HL-60 (cell line): ENCODE measurements at regions not wholly inside any gene's neighbourhood (a gene's known extent, or its start where the extent isn't known, plus 50 kb on each side); places are given as distances from the start of the nearest gene placed in this dataset.

Experiments
- GABPA ChIP-seq: IDR thresholded peaks from 2 replicates; pipeline ENCODE4 v1.6.1; 2012; ENCODE audit warnings: low read depth
- POLR2AphosphoS5 ChIP-seq: IDR thresholded peaks from 2 replicates; pipeline ENCODE4 v1.6.1; 2012; ENCODE audit warnings: low read depth
- TF ChIP-seq, protein P1 (sequence below): IDR thresholded peaks from one replicate; pipeline ENCODE4 v1.5.1; 2011; ENCODE audit warnings: low read length, control low read depth, inconsistent platforms; ENCODE audit not compliant: insufficient read depth
- TF ChIP-seq, protein P2 (sequence below): IDR thresholded peaks from 2 replicates; pipeline ENCODE4 v1.6.1; 2012; ENCODE audit warnings: low read depth; ENCODE audit not compliant: insufficient replicate concordance

DNA sequence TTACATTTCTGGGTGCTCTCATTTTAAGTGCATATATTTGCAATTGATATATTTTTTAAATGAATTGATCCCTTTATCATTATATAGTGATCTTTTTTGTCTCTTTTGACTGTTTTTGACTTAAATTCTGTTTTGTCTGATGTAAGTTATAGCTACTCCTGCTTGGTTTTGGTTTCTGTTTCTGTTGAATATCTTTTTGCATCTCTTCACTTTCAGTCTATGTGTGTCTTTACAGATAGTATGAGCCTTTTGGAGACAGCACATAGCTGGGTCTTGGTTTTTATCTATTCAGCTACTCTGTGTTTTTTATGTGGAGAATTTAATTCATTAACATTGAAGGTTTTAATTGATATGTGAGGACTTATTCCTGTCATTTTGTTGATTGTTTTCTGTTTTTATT lies 311.3 kb downstream of the SPATA31D1 start:
- TF ChIP-seq, protein P1, sequence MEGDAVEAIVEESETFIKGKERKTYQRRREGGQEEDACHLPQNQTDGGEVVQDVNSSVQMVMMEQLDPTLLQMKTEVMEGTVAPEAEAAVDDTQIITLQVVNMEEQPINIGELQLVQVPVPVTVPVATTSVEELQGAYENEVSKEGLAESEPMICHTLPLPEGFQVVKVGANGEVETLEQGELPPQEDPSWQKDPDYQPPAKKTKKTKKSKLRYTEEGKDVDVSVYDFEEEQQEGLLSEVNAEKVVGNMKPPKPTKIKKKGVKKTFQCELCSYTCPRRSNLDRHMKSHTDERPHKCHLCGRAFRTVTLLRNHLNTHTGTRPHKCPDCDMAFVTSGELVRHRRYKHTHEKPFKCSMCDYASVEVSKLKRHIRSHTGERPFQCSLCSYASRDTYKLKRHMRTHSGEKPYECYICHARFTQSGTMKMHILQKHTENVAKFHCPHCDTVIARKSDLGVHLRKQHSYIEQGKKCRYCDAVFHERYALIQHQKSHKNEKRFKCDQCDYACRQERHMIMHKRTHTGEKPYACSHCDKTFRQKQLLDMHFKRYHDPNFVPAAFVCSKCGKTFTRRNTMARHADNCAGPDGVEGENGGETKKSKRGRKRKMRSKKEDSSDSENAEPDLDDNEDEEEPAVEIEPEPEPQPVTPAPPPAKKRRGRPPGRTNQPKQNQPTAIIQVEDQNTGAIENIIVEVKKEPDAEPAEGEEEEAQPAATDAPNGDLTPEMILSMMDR, result no peak
- TF ChIP-seq POLR2AphosphoS5 (no peak), GABPA (no peak)
- TF ChIP-seq, protein P2, sequence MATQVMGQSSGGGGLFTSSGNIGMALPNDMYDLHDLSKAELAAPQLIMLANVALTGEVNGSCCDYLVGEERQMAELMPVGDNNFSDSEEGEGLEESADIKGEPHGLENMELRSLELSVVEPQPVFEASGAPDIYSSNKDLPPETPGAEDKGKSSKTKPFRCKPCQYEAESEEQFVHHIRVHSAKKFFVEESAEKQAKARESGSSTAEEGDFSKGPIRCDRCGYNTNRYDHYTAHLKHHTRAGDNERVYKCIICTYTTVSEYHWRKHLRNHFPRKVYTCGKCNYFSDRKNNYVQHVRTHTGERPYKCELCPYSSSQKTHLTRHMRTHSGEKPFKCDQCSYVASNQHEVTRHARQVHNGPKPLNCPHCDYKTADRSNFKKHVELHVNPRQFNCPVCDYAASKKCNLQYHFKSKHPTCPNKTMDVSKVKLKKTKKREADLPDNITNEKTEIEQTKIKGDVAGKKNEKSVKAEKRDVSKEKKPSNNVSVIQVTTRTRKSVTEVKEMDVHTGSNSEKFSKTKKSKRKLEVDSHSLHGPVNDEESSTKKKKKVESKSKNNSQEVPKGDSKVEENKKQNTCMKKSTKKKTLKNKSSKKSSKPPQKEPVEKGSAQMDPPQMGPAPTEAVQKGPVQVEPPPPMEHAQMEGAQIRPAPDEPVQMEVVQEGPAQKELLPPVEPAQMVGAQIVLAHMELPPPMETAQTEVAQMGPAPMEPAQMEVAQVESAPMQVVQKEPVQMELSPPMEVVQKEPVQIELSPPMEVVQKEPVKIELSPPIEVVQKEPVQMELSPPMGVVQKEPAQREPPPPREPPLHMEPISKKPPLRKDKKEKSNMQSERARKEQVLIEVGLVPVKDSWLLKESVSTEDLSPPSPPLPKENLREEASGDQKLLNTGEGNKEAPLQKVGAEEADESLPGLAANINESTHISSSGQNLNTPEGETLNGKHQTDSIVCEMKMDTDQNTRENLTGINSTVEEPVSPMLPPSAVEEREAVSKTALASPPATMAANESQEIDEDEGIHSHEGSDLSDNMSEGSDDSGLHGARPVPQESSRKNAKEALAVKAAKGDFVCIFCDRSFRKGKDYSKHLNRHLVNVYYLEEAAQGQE, result no peak
